Right atrium auricular region (tissue), 2 donors: ENCODE measurements at regions not wholly inside any gene's neighbourhood (a gene's known extent, or its start where the extent isn't known, plus 50 kb on each side); places are given as distances from the start of the nearest gene placed in this dataset.
"Not testable (repeated sequence)": the region's sequence is repeated elsewhere in the genome, so short reads cannot be mapped to it uniquely, and the experiment has no call there.

Experiments used
- DNase-seq: peaks from one replicate; pipeline ENCODE4 v3.0.0-alpha.2; 2019; ENCODE audit warnings: low spot score
- H3K27ac ChIP-seq, 2 donors: fragments of 200-600 bp; sonication (generic); 1 replicate in 1 of 2; 2 replicates in 1 of 2; pipeline ENCODE4 v1.5.1; 2016 to 2019
- H3K27me3 ChIP-seq, 2 donors: fragments of 200-600 bp; sonication (generic); one replicate each; pipeline versions ENCODE4 v1.5.1 to v1.6.0; 2017 to 2019
- H3K36me3 ChIP-seq: fragments of 200-600 bp; sonication (generic); one replicate; pipeline ENCODE4 v1.5.1; 2016
- H3K4me1 ChIP-seq, 2 donors: fragments of 200-600 bp; sonication (generic); one replicate each; pipeline versions ENCODE4 v1.5.1 to v1.6.0; 2017 to 2019
- H3K4me3 ChIP-seq, 2 donors: fragments of 200-600 bp; sonication (generic); 1 replicate in 1 of 2; 2 replicates in 1 of 2; pipeline ENCODE4 v1.5.1; 2017 to 2019; ENCODE audit warnings: mild to moderate bottlenecking in 1 of 2, moderate library complexity in 1 of 2
- H3K9me3 ChIP-seq, 2 donors: fragments of 200-600 bp; sonication (generic); one replicate each; pipeline ENCODE4 v1.5.1; 2019
- CTCF ChIP-seq, 2 donors: fragments of 200-600 bp; sonication (generic); IDR thresholded peaks; one replicate each; pipeline ENCODE4 v1.5.1; 2019; ENCODE audit warnings: antibody characterized with exemption in 2 of 2

GRCh38 chr4:160717848-160718247 is 1446.0 kb downstream of the FSTL5 start:
- no peak for DNase-seq
- H3K9me3 ChIP-seq = no peaks in the 10 kb centered on the region

GRCh38 chr4:160724063-160724462 is 1439.7 kb downstream of the FSTL5 start:
- TF ChIP-seq CTCF (IDR thresholded peaks at IDR 0.05) = no peak
- H3K27ac ChIP-seq = no peak overlapping the region
- H3K36me3 ChIP-seq = no peaks in the 10 kb centered on the region
- no peaks in the 10 kb centered on the region for H3K4me1 ChIP-seq
- H3K4me3 ChIP-seq = no peak overlapping the region
- no peak for DNase-seq
- H3K9me3 ChIP-seq = no peaks in the 10 kb centered on the region
- H3K27me3 ChIP-seq = no peaks in the 10 kb centered on the region

More at GRCh38 chr4:160717848-160718247, 1446.0 kb downstream of the FSTL5 start:
- Histone ChIP-seq H3K27ac (no peak overlapping the region), H3K27me3 (no peaks in the 10 kb centered on the region), H3K4me3 (no peak overlapping the region), H3K4me1 (no peaks in the 10 kb centered on the region), H3K36me3 (no peaks in the 10 kb centered on the region)
- TF ChIP-seq CTCF (IDR thresholded peaks at IDR 0.05) = no peak

- Histone ChIP-seq H3K36me3 (no peaks in the 10 kb centered on the region), H3K4me3 (no peak overlapping the region), H3K4me1 (no peaks in the 10 kb centered on the region), H3K9me3 (no peaks in the 10 kb centered on the region), H3K27me3 (no peaks in the 10 kb centered on the region), H3K27ac (no peak overlapping the region)
- no peak for DNase-seq
- no peak for TF ChIP-seq CTCF (IDR thresholded peaks at IDR 0.05)
These were observed 1418.7 kb downstream of the FSTL5 start for GRCh38 chr4:160745126-160745525.

GRCh38 chr4:160746585-160746984 is 1417.2 kb downstream of the FSTL5 start:
- not testable (repeated sequence) for H3K36me3 ChIP-seq, H3K27me3 ChIP-seq, H3K4me1 ChIP-seq, H3K4me3 ChIP-seq, H3K9me3 ChIP-seq, H3K27ac ChIP-seq, DNase-seq

GRCh38 chr4:160772668-160773067 is 1391.1 kb downstream of the FSTL5 start:
- no peaks in the 10 kb centered on the region for H3K27me3 ChIP-seq
- H3K4me1 ChIP-seq = no peaks in the 10 kb centered on the region
- TF ChIP-seq CTCF (IDR thresholded peaks at IDR 0.05) = no peak
- no peaks in the 10 kb centered on the region for H3K36me3 ChIP-seq
- no peak overlapping the region for H3K27ac ChIP-seq
- no peaks in the 10 kb centered on the region for H3K9me3 ChIP-seq
- H3K4me3 ChIP-seq = no peak overlapping the region
- no peak for DNase-seq

- peaks cover 4 to 35% of the 10 kb centered on the region in 2 donors for H3K9me3 ChIP-seq
- no peak for TF ChIP-seq CTCF (IDR thresholded peaks at IDR 0.05)
- DNase-seq = no peak
These were observed 1368.6 kb downstream of the FSTL5 start for GRCh38 chr4:160795216-160795615.

More at GRCh38 chr4:160795216-160795615, 1368.6 kb downstream of the FSTL5 start:
- no peaks in the 10 kb centered on the region for H3K27me3 ChIP-seq
- H3K4me1 ChIP-seq = no peaks in the 10 kb centered on the region
- no peaks in the 10 kb centered on the region for H3K36me3 ChIP-seq
- H3K4me3 ChIP-seq = no peak overlapping the region
- no peak overlapping the region for H3K27ac ChIP-seq
